GM18858 (cell line): ENCODE measurements at regions not wholly inside any gene's neighbourhood (a gene's known extent, or its start where the extent isn't known, plus 50 kb on each side); places are given as distances from the start of the nearest gene placed in this dataset.
"Not testable (repeated sequence)": the region's sequence is repeated elsewhere in the genome, so short reads cannot be mapped to it uniquely, and the experiment has no call there.

Source experiments
- ATAC-seq: cut with Tn5 transposase; IDR thresholded peaks from one replicate; pipeline ENCODE4 v1.9.1; 2021; ENCODE audit not compliant: unreplicated experiment

GRCh38 chr14:105910426-105910825, 384.0 kb downstream of the TMEM121 start:
- no peak for ATAC-seq

GRCh38 chr14:105911006-105911847, 384.8 kb downstream of the TMEM121 start:
- no peak for ATAC-seq

GRCh38 chr14:105911848-105912292, 385.5 kb downstream of the TMEM121 start:
- ATAC-seq: not testable (repeated sequence)

GRCh38 chr14:105912641-105913180, 386.3 kb downstream of the TMEM121 start:
- no peak for ATAC-seq

GRCh38 chr14:105913221-105913620, 386.8 kb downstream of the TMEM121 start:
- no peak for ATAC-seq

GRCh38 chr14:105913861-105914260, 387.5 kb downstream of the TMEM121 start:
- no peak for ATAC-seq

GRCh38 chr14:105914281-105914680, 387.9 kb downstream of the TMEM121 start:
- ATAC-seq: not testable (repeated sequence)

GRCh38 chr14:105914738-105915385, 388.5 kb downstream of the TMEM121 start:
- ATAC-seq: no peak

- not testable (repeated sequence) for ATAC-seq
Measured at GRCh38 chr14:105915546-105915945, 389.2 kb downstream of the TMEM121 start.

GRCh38 chr14:105917136-105917932, 391.0 kb downstream of the TMEM121 start:
- not testable (repeated sequence) for ATAC-seq

- no peak for ATAC-seq
Measured at GRCh38 chr14:105917933-105918436, 391.6 kb downstream of the TMEM121 start.

GRCh38 chr14:105918496-105919262, 392.3 kb downstream of the TMEM121 start:
- no peak for ATAC-seq

- no peak for ATAC-seq
Measured at GRCh38 chr14:105919458-105920150, 393.2 kb downstream of the TMEM121 start.

- not testable (repeated sequence) for ATAC-seq
Measured at GRCh38 chr14:105920151-105920700, 393.8 kb downstream of the TMEM121 start.

- not testable (repeated sequence) for ATAC-seq
Measured at GRCh38 chr14:105920803-105921755, 394.7 kb downstream of the TMEM121 start.

- ATAC-seq: not testable (repeated sequence)
Measured at GRCh38 chr14:105921781-105922180, 395.4 kb downstream of the TMEM121 start.

- not testable (repeated sequence) for ATAC-seq
Measured at GRCh38 chr14:105923520-105924191, 397.3 kb downstream of the TMEM121 start.
